Right lobe of liver (tissue), 6 donors: ENCODE measurements at regions not wholly inside any gene's neighbourhood (a gene's known extent, or its start where the extent isn't known, plus 50 kb on each side); places are given as distances from the start of the nearest gene placed in this dataset.

Source experiments
- ATAC-seq, 4 donors: fragments of 200-7000 bp; cut with Tn5 transposase; one replicate each; pipeline ENCODE4 v1.9.1; 2020; ENCODE audit warnings: mild to moderate bottlenecking in 4 of 4, moderate library complexity in 4 of 4
- DNase-seq, 3 donors: peaks; one replicate each; pipeline ENCODE4 v3.0.0-alpha.2; 2020
- H3K27ac ChIP-seq, 3 donors: fragments of 200-600 bp; one replicate each; pipeline ENCODE4 v1.8.0; 2022
- H3K27me3 ChIP-seq, 2 donors: fragments of 200-600 bp; one replicate each; pipeline ENCODE4 v1.8.0; 2022
- H3K36me3 ChIP-seq, 4 donors: fragments of 200-600 bp; sonication (generic) in 1 of 4; one replicate each; pipeline versions ENCODE4 v1.5.1 to v1.8.0; 2017 to 2022; ENCODE audit warnings: control low read depth in 1 of 4
- H3K4me1 ChIP-seq, 4 donors: fragments of 200-600 bp; sonication (generic) in 1 of 4; one replicate each; pipeline versions ENCODE4 v1.5.1 to v1.8.0; 2017 to 2022; ENCODE audit warnings: control low read depth in 1 of 4
- H3K4me3 ChIP-seq, 3 donors: fragments of 200-600 bp; one replicate each; pipeline ENCODE4 v1.8.0; 2022
- H3K9me3 ChIP-seq, 4 donors: fragments of 200-600 bp; sonication (generic) in 1 of 4; one replicate each; pipeline versions ENCODE4 v1.5.1 to v1.8.0; 2017 to 2022; ENCODE audit warnings: control low read depth in 1 of 4
- POLR2A ChIP-seq: fragments of 450-650 bp; IDR thresholded peaks from one replicate; pipeline ENCODE4 v1.6.1; 2017; ENCODE audit warnings: antibody characterized with exemption, mild to moderate bottlenecking
- WGBS: methylation state at CpG from one replicate; pipeline ENCODE4 v1.1.6; 2018; ENCODE audit warnings: low coverage, low lambda C conversion rate; ENCODE audit not compliant: insufficient coverage; ENCODE audit errors: missing lambda C conversion rate; 5-methylcytosine and 5-hydroxymethylcytosine counted together
- intact Hi-C, 2 donors: fragments of 100-400 bp; cut with DNase I; formaldehyde crosslinking; loops; one replicate each; pipeline versions ENCODE4 v1.11.2 to v1.14.1; 2022
- TF ChIP-seq, protein P1 (sequence below), 4 donors: fragments of 200-600 bp in 3 of 4; fragments of 450-650 bp in 1 of 4; IDR thresholded peaks; one replicate each; pipeline versions ENCODE4 v1.5.1 to v1.8.0; 2016 to 2022; ENCODE audit warnings: antibody characterized with exemption in 4 of 4, mild to moderate bottlenecking in 2 of 4
- donor health status: DM: no; HTN: yes; CAD: no.
- donor health status: DM: no; HTN: no; CAD: no.
- donor health status: DM: no; HTN: no; CAD: no.
- donor health status: DM: no; HTN: yes; CAD: no.
- donor health status: DM: no; HTN: yes; CAD: no.

DNA sequence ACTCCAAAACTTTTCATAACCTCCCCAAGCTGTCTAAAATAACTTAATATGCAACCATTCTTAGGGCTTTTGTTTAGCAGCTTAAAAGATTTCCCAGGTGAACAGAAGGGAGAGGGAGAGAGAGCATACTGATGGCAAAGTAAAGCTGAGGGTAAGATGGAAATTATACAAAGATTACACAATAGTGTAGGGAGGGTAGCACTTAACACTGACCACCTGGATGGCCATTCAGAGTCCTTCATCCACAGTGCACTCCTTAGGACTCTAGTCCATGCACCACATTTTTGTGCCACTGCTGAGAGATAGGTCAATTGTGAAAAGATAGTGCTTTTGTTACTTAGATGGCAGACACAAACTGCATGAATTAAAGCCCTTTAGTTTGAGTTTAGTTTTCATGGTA lies 574.6 kb downstream of the LMO4 start:
- intact Hi-C loops: no loop called here
- H3K4me1 ChIP-seq: no peaks in the 10 kb centered on the region
- ATAC-seq (no peak), DNase-seq (no peak)
- peak overlapping the region in 1 of 3 donors; percentile 31 for H3K27ac ChIP-seq
- H3K36me3 ChIP-seq: no peaks in the 10 kb centered on the region
- no peaks in the 10 kb centered on the region for H3K9me3 ChIP-seq
- TF ChIP-seq, protein P1, sequence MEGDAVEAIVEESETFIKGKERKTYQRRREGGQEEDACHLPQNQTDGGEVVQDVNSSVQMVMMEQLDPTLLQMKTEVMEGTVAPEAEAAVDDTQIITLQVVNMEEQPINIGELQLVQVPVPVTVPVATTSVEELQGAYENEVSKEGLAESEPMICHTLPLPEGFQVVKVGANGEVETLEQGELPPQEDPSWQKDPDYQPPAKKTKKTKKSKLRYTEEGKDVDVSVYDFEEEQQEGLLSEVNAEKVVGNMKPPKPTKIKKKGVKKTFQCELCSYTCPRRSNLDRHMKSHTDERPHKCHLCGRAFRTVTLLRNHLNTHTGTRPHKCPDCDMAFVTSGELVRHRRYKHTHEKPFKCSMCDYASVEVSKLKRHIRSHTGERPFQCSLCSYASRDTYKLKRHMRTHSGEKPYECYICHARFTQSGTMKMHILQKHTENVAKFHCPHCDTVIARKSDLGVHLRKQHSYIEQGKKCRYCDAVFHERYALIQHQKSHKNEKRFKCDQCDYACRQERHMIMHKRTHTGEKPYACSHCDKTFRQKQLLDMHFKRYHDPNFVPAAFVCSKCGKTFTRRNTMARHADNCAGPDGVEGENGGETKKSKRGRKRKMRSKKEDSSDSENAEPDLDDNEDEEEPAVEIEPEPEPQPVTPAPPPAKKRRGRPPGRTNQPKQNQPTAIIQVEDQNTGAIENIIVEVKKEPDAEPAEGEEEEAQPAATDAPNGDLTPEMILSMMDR (IDR thresholded peaks at IDR 0.05): no peak
- no peak for TF ChIP-seq POLR2A
- H3K27me3 ChIP-seq: no peaks in the 10 kb centered on the region
- no peak overlapping the region for H3K4me3 ChIP-seq

DNA sequence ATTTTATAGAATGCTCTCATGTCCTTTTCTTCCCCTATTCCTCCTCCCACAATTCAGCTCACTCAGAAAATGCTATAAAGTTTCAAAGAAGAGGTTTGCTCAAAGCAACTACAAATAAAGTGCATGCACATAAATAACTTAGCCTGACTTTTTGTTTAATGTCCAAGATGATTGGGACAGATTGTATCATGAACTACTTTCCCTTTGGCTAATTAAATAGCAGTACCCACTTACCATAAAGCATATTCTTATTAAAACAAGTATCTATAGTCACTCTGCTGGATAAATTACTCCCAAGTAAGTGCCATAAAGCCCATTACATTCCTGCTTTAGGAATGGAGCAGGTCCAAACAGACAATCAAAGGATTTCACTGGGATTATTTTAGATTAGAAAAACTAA lies 576.0 kb downstream of the LMO4 start:
- Histone ChIP-seq H3K4me3 (no peak overlapping the region), H3K36me3 (no peaks in the 10 kb centered on the region), H3K27ac (no peak overlapping the region), H3K4me1 (no peaks in the 10 kb centered on the region), H3K9me3 (no peaks in the 10 kb centered on the region), H3K27me3 (no peaks in the 10 kb centered on the region)
- intact Hi-C loops: no loop called here
- DNase-seq (no peak), ATAC-seq (no peak)
- TF ChIP-seq, protein P1 (IDR thresholded peaks at IDR 0.05): no peak
- no peak for TF ChIP-seq POLR2A

DNA sequence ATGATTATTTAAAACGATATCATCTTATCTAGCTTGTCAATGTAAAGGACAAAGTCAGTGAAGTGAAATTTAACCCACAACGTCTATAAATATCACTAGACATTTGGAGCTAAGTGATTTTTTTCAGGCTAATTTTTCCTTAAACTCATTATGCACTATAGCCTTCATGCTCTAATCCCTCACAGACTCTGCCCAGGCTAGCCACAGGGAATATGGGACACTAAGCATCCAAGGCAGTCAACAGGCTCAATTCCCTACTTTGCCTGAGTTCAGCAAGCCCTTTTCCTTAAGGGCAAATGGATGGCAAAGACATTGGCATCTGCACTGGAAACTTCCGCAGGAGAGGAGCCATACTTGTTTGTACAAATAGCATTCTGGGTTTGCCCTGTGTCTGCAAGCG lies 577.0 kb downstream of the LMO4 start:
- H3K27ac ChIP-seq: no peak overlapping the region
- DNase-seq (no peak), ATAC-seq (no peak)
- no peak for TF ChIP-seq POLR2A
- TF ChIP-seq, protein P1 (IDR thresholded peaks at IDR 0.05): no peak
- no peaks in the 10 kb centered on the region for H3K27me3 ChIP-seq
- H3K4me3 ChIP-seq: no peak overlapping the region
- 56% methylated on average over 4 of the region's 4 CpGs for WGBS
- H3K9me3 ChIP-seq: no peaks in the 10 kb centered on the region
- no peaks in the 10 kb centered on the region for H3K4me1 ChIP-seq
- intact Hi-C loops: no loop called here
- H3K36me3 ChIP-seq: no peaks in the 10 kb centered on the region

DNA sequence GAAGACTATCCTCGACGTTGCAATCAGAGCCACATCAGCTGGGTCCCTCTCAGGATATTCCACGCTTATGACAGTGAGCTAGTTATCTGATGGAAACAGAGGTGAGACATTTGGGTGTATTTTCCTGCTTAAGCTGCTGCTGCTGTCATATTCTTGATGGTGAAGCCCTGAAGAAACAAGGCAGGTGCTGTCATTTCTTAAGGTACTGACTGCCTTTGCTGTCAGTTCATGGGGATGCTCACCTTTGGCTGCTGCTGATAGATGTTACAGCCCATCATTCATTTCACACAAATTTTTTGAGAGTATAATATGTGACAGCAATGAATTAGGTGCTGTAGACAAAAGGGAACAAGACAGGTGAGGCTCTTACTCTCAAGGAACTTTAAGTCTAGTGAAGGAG lies 577.4 kb downstream of the LMO4 start:
- Histone ChIP-seq H3K4me1 (no peaks in the 10 kb centered on the region), H3K27ac (no peak overlapping the region), H3K4me3 (no peak overlapping the region), H3K36me3 (no peaks in the 10 kb centered on the region), H3K9me3 (no peaks in the 10 kb centered on the region), H3K27me3 (no peaks in the 10 kb centered on the region)
- WGBS: 91% methylated on average over 3 of the region's 3 CpGs
- intact Hi-C loops: no loop called here
- ATAC-seq (no peak), DNase-seq (no peak)
- no peak for TF ChIP-seq POLR2A
- TF ChIP-seq, protein P1 (IDR thresholded peaks at IDR 0.05): no peak

DNA sequence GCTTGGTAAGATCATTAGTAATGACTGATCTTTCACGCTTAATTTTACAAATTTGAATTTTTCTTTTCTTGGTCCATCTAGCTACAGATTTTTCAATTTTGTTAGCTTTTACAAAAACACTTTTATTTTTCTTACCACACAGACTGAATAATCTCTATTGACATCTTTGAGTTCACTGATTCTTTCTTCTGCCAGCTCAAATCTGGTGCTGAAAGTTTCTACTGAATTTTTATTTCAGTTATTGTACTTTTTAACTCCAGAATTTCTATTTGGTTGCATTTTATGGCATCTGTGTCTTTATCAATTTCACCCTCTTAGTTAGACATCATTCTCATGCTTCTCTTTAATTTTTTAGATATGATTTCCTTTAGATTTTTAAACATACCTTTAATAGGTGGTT lies 584.7 kb downstream of the LMO4 start:
- intact Hi-C loops: no loop called here
- TF ChIP-seq POLR2A: no peak
- H3K36me3 ChIP-seq: no peaks in the 10 kb centered on the region
- no peak overlapping the region for H3K27ac ChIP-seq
- WGBS: 92% methylated on average over 1 of the region's 1 CpG
- ATAC-seq (no peak), DNase-seq (no peak)
- peaks cover 0 to 3% (median 0%) of the 10 kb centered on the region in 4 donors for H3K9me3 ChIP-seq
- no peaks in the 10 kb centered on the region for H3K4me1 ChIP-seq
- no peaks in the 10 kb centered on the region for H3K27me3 ChIP-seq
- H3K4me3 ChIP-seq: no peak overlapping the region
